ENCODE measurements at regions not wholly inside any gene's neighbourhood (a gene's known extent, or its start where the extent isn't known, plus 50 kb on each side); places are given as distances from the start of the nearest gene placed in this dataset.

GRCh38 chr1:213661302-213661701 lies 326.5 kb upstream of the PROX1 start:
- Histone ChIP-seq H3F3A (ENCODE audit: insufficient read depth, low read length, poor library complexity, severe bottlenecking) (no peaks in the 10 kb centered on the region), H2AFZ (ENCODE audit: low read depth, low read length) (no peak overlapping the region), H3K9me3 (ENCODE audit: low read length) (no peaks in the 10 kb centered on the region), H3K4me2 (ENCODE audit: low read length) (no peak overlapping the region), H3K79me2 (replicated peaks; ENCODE audit: insufficient read depth, low read length) (no peaks in the 10 kb centered on the region), H4K20me1 (ENCODE audit: insufficient read depth) (no peaks in the 10 kb centered on the region), H3K27me3 (ENCODE audit: insufficient read depth, low read depth, low read length) (no peaks in the 10 kb centered on the region), H3K4me3 (ENCODE audit: low read length) (no peak overlapping the region), H3K27ac (ENCODE audit: low read length) (no peak overlapping the region), H3K9me2 (ENCODE audit: insufficient read depth, low read length) (no peaks in the 10 kb centered on the region), H3K36me3 (ENCODE audit: insufficient read depth, low read length) (no peaks in the 10 kb centered on the region), H3K9ac (ENCODE audit: low read length) (no peak overlapping the region)
- TF ChIP-seq TAF1 (IDR thresholded peaks at IDR 0.05; ENCODE audit: low read depth): no peak
- TF ChIP-seq EZH2 (IDR thresholded peaks at IDR 0.05; ENCODE audit: borderline replicate concordance, insufficient read depth, low read length, poor library complexity, severe bottlenecking): no peak
- no peak for TF ChIP-seq RAD21 (conservative IDR thresholded peaks at IDR 0.05)
- TF ChIP-seq EP300 (conservative IDR thresholded peaks at IDR 0.05; ENCODE audit: poor library complexity, severe bottlenecking): no peak
- no peak for TF ChIP-seq MXI1 (conservative IDR thresholded peaks at IDR 0.05; ENCODE audit: poor library complexity, severe bottlenecking)
- no peak for TF ChIP-seq POLR2AphosphoS5 (IDR thresholded peaks at IDR 0.05)
- no peak for TF ChIP-seq CTCF (IDR thresholded peaks at IDR 0.05; ENCODE audit: poor library complexity, severe bottlenecking)
- TF ChIP-seq SMC3 (conservative IDR thresholded peaks at IDR 0.05; ENCODE audit: poor library complexity): no peak
- TF ChIP-seq REST (IDR thresholded peaks at IDR 0.05; ENCODE audit: borderline replicate concordance): no peak

GRCh38 chr1:213666113-213666512 lies 321.7 kb upstream of the PROX1 start:
- Histone ChIP-seq H3K36me3 (ENCODE audit: insufficient read depth, low read length) (no peaks in the 10 kb centered on the region), H3F3A (ENCODE audit: insufficient read depth, low read length, poor library complexity, severe bottlenecking) (no peaks in the 10 kb centered on the region), H3K9me2 (ENCODE audit: insufficient read depth, low read length) (no peaks in the 10 kb centered on the region), H3K4me3 (ENCODE audit: low read length) (no peak overlapping the region), H3K9ac (ENCODE audit: low read length) (no peak overlapping the region), H4K20me1 (ENCODE audit: insufficient read depth) (no peaks in the 10 kb centered on the region), H3K79me2 (replicated peaks; ENCODE audit: insufficient read depth, low read length) (no peaks in the 10 kb centered on the region), H3K4me2 (ENCODE audit: low read length) (no peak overlapping the region), H3K9me3 (ENCODE audit: low read length) (no peaks in the 10 kb centered on the region), H3K27ac (ENCODE audit: low read length) (no peak overlapping the region), H2AFZ (ENCODE audit: low read depth, low read length) (no peak overlapping the region), H3K27me3 (ENCODE audit: insufficient read depth, low read depth, low read length) (no peaks in the 10 kb centered on the region)
- TF ChIP-seq EZH2 (IDR thresholded peaks at IDR 0.05; ENCODE audit: borderline replicate concordance, insufficient read depth, low read length, poor library complexity, severe bottlenecking) (no peak), REST (IDR thresholded peaks at IDR 0.05; ENCODE audit: borderline replicate concordance) (no peak), MXI1 (conservative IDR thresholded peaks at IDR 0.05; ENCODE audit: poor library complexity, severe bottlenecking) (no peak), TAF1 (IDR thresholded peaks at IDR 0.05; ENCODE audit: low read depth) (no peak), EP300 (conservative IDR thresholded peaks at IDR 0.05; ENCODE audit: poor library complexity, severe bottlenecking) (no peak), RAD21 (conservative IDR thresholded peaks at IDR 0.05) (no peak), SMC3 (conservative IDR thresholded peaks at IDR 0.05; ENCODE audit: poor library complexity) (no peak), POLR2AphosphoS5 (IDR thresholded peaks at IDR 0.05) (no peak), CTCF (IDR thresholded peaks at IDR 0.05; ENCODE audit: poor library complexity, severe bottlenecking) (no peak)
